ENCODE measurements at regions not wholly inside any gene's neighbourhood (a gene's known extent, or its start where the extent isn't known, plus 50 kb on each side); places are given as distances from the start of the nearest gene placed in this dataset.

GRCh38 chr11:128301756-128302155, 285.6 kb downstream of the ETS1 start:
- no peak for DNase-seq (ENCODE audit: low read depth in 3 of 3)

- no peak for DNase-seq (ENCODE audit: low read depth in 3 of 3)
Observed at GRCh38 chr11:128300785-128301184, 286.6 kb downstream of the ETS1 start.

- DNase-seq (ENCODE audit: low read depth in 3 of 3): no peak
Observed at GRCh38 chr11:128299132-128299726, 288.1 kb downstream of the ETS1 start.

DNA sequence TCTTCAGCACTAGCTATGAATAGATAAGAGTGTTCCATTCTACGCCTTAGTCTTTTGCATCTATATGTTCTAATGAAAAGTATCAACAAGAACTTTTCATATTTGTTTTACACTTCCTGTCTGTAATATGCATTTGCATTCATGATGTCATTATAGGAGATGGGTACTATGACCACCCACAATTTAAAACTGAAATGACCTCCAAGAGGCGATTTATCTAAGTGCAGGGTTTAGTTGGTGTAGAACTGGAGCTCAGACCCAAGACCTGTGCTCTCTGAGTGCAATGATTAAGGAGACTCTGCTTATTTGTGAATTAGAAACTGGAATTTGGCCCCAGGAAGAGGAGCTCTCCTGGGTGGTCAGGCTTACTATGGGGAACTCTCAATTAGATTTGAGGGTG, 289.1 kb downstream of the ETS1 start:
- DNase-seq (ENCODE audit: low read depth in 3 of 3): no peak

- no peak for DNase-seq (ENCODE audit: low read depth in 3 of 3)
Observed at GRCh38 chr11:128297805-128298204, 289.6 kb downstream of the ETS1 start.

DNA sequence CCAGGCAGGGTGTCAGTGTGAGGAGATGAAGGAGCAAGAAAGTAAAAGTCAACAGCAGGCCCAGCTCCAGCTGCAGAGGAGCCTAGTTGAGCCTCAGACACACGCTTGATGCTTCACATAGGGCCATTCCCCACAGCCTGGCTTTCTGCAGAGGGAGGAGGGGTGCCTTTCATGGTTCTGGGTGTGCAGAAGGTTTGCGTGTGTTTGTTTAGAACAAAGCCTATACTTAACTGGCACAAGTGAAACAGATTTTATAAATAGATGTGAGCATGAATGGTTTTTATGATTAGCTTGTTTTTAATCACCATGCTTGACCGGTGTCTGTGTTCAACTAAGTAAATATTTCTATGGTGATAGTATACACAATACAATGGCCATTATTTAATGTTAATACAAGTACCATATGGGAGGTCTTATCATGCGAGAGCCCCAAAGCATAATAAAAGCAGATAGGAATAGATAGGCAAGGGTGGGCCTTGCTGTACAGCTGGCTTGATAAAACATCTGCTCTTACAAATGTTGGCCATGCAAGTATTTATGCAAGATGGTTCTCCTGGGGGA, 290.2 kb downstream of the ETS1 start:
- no peak for DNase-seq (ENCODE audit: low read depth in 3 of 3)

- no peak for DNase-seq (ENCODE audit: low read depth in 3 of 3)
Observed at GRCh38 chr11:128294671-128295050, 292.7 kb downstream of the ETS1 start.

DNA sequence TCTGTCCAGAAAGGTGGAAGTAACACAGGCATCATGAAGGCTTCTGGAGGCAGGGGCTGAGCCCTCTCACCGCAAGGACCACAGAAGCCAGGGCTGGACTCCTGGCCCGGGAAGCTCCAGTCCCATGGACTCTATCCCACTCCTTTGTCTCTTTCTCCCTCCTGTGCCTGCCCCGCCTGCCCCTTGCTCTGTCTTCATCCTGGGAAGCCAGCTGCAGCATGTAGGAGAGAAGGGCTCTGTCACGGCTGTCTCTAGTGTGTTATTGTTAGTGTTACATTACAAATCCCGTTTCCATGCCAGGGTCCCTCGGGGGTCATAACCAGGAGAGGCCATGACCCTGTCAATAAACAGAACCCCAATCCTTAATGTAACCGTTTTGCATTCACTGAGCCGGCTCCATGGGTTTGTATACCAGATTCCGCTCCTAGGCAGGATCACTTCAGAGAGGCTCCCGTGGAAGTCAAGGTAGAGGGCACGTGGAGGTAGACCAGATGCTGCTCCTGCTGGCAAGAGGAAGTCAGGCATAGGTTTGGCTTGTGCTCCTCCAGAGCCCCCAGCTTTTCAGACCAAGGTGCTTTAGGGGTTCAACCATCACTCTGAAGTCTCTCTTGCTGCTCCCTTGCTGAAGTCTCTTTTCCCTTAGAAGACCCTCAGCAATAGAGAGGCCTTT, 293.2 kb downstream of the ETS1 start:
- DNase-seq (ENCODE audit: low read depth in 3 of 3): no peak

DNA sequence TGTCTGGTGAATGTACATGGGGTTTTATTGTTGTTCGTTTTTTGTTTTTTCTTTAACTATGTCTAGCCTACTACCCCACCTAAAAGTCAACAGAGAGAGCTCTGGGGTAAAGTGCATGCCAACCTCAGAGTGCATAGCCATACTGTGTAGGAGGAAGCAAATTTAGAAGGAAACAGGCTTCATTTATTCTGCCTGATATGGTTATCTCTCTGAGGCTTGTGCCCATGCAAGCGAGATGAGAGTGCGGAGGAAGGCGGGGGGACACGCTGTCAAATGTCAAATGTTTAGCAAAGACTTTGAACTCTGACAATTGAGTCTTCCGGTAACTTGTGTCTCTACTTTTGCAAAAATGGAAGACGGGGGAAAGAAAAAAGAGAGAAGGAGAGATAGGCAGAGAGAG, 295.5 kb downstream of the ETS1 start:
- DNase-seq (ENCODE audit: low read depth in 3 of 3): peak in 2 of 3 experiments; percentile 54 to 55

DNA sequence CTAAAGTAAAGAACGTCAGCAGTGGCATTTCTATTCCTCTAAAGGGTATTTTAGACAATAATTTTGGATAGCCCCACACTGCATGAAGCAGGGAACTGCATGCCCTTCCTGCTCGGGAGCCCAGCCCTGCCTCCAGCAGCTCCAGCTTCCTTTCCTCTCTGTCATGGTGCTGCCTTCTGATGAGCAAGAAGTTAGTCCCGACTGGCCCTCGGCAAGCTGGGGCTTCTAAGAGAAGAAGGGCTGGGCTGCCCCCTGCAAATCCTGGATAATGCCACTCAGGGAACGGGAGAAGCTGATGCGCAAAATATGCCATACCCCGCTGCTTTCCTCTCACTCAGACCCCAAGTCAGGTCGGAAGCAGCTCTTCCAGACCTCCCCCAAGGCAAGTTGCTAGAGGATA, 296.4 kb downstream of the ETS1 start:
- no peak for DNase-seq (ENCODE audit: low read depth in 3 of 3)

GRCh38 chr11:128290106-128290840, 297.1 kb downstream of the ETS1 start:
- DNase-seq (ENCODE audit: low read depth in 3 of 3): peak; percentile 42 to 61 (median 45)

DNA sequence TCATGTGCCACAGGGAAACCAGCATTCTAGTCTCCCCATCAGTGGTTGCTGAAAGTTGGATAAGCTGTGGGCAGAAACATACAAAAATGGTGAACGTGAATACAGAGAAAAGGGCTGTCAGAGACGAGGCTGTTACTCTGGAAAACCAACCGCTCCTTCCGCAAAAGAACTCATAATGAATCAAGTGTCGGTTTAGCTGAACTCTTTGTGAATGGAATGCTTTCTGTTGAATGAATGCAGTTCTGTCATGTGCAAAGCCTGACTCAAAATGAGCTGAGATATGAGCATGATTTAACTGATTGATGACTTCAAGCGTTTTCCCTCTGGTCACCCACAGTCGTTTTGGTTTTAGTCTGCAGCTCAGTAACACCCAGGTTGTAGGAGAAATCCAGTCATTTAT, 298.3 kb downstream of the ETS1 start:
- no peak for DNase-seq (ENCODE audit: low read depth in 3 of 3)

- DNase-seq (ENCODE audit: low read depth in 3 of 3): no peak
Observed at GRCh38 chr11:128288368-128288767, 299.0 kb downstream of the ETS1 start.

DNA sequence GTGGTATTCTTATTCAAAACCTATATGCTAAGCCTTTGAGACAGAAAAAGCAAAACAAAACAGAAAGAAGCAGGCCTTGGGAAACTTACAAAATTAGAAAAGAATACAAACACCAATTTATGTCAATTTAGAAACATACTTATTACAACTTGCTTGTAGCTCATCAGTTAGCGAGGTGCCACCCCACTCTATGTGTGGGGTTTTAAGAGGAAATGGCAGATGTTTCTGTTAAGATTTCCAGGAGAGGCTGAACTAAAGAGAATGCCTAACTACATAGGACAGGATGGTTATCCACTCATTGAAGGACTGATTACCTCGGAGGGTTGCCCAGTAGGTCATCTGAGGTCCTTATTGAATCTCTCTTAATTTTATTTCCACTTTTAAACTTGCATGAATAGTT, 302.0 kb downstream of the ETS1 start:
- no peak for DNase-seq (ENCODE audit: low read depth in 3 of 3)

DNA sequence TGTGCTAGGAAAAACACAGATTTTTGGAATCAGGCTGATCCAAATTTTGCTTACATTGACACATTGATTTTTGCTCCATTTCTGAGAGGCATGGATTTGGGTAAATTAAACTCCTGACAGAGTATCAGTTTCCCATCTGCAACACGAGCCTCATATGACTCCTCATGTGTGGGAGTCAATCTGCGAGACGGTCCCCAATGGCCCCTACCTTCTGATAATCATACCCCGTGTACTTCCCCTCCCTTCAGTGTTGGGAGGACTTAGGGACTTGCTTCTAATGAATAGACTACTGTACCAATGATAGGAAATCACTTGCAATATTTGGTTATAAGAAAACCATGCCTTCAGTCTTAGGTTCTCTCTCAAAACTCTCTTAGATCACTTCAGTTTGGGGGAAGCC, 302.7 kb downstream of the ETS1 start:
- DNase-seq (ENCODE audit: low read depth in 3 of 3): no peak

- DNase-seq (ENCODE audit: low read depth in 3 of 3): no peak
Observed at GRCh38 chr11:128283451-128283850, 303.9 kb downstream of the ETS1 start.

- no peak for DNase-seq (ENCODE audit: low read depth in 3 of 3)
Observed at GRCh38 chr11:128282053-128282452, 305.3 kb downstream of the ETS1 start.

GRCh38 chr11:128279866-128280265, 307.5 kb downstream of the ETS1 start:
- DNase-seq (ENCODE audit: low read depth in 3 of 3): no peak

DNA sequence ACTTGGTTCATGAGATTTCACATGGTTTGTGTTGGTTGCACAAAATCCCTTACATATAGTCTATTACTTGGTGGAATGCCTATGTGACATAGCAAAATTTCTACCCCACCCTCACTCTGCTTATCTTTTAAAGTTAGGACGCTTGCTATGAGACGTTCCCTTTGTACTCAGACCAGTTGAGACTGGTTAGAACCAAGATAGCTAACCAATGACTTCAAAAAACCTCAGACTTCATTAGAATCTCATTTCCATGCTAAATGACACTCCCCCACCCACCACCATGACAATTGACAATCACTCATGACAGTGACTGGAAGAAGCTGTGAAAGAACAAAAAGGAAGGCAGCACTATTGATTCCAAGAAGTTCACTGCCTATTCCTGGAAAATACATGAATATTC, 313.6 kb downstream of the ETS1 start:
- no peak for DNase-seq (ENCODE audit: low read depth in 3 of 3)

DNA sequence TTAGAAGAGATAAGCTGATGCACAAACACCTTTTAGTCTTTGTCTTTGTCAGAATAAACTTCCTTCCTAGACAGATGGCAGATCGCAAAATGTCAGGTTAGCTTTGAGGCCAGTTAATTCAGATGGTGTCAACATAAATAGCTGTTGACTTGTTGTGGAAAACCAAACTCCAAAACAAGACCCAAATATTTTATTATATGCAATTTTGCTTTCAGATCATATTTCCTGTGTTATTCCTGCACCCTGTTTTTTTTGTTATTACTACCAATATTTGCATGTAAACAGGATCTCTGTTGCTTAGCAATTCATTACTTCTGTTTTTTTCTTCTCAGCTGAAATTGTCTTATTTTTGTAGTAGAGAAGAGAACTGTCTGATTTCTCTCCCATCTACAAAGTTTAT, 316.0 kb downstream of the ETS1 start:
- no peak for DNase-seq (ENCODE audit: low read depth in 3 of 3)

GRCh38 chr11:128269466-128269865, 317.9 kb downstream of the ETS1 start:
- no peak for DNase-seq (ENCODE audit: low read depth in 3 of 3)

DNA sequence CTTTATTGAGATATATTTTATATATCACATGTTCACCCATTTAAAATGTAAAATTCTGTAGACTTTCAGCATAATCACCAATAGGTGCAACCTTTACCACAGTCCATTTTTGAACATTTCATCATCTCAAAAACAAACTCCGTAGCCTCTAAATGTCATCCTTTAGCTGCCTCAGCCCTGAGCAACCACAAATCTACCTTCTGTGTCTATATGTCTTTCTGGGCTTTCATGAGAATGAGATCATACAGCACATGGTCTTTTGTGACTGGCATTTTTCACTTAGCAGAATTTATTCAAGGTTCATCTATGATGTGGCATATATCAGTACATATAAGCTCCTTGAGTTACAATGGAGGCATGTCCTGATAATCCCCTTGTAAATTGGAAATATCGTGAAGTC, 320.5 kb downstream of the ETS1 start:
- no peak for DNase-seq (ENCODE audit: low read depth in 3 of 3)
